Ovary (tissue), 3 donors: ENCODE measurements at regions not wholly inside any gene's neighbourhood (a gene's known extent, or its start where the extent isn't known, plus 50 kb on each side); places are given as distances from the start of the nearest gene placed in this dataset.

ENCODE experiments used
- POLR2A ChIP-seq: fragments of 450-650 bp; IDR thresholded peaks from one replicate; pipeline ENCODE4 v1.6.1; 2017; ENCODE audit warnings: antibody characterized with exemption, mild to moderate bottlenecking, moderate library complexity
- TF ChIP-seq, protein P1 (sequence below), 3 donors: fragments of 450-650 bp in 2 of 3; fragments of 200-600 bp in 1 of 3; IDR thresholded peaks; one replicate each; pipeline versions ENCODE4 v1.5.1 to v1.8.0; 2016 to 2022; ENCODE audit warnings: antibody characterized with exemption in 3 of 3, mild to moderate bottlenecking in 1 of 3
- donor health status: DM: no; HTN: no; CAD: no.

DNA sequence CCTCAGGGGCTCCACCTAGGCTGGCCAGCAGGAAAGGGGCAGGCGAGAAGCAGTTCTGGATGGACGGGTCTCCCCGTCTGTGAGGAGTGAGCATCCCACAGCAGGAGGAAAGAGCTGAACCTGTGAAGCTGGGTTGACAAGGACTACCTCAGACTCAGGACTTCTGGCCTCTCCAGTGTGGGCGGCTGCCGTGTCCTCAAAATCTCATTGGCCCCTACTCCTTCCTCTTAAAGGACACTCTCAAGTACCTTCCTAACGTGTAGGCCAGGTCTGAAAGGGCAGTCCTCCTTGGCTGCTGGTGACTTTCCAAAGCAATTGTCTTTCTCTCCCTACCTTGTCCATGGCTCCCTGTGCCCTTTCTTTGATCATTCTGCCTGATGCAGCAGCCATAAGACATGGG, 107.0 kb upstream of the AKIP1 start:
- TF ChIP-seq, protein P1, sequence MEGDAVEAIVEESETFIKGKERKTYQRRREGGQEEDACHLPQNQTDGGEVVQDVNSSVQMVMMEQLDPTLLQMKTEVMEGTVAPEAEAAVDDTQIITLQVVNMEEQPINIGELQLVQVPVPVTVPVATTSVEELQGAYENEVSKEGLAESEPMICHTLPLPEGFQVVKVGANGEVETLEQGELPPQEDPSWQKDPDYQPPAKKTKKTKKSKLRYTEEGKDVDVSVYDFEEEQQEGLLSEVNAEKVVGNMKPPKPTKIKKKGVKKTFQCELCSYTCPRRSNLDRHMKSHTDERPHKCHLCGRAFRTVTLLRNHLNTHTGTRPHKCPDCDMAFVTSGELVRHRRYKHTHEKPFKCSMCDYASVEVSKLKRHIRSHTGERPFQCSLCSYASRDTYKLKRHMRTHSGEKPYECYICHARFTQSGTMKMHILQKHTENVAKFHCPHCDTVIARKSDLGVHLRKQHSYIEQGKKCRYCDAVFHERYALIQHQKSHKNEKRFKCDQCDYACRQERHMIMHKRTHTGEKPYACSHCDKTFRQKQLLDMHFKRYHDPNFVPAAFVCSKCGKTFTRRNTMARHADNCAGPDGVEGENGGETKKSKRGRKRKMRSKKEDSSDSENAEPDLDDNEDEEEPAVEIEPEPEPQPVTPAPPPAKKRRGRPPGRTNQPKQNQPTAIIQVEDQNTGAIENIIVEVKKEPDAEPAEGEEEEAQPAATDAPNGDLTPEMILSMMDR (IDR thresholded peaks at IDR 0.05): no peak
- no peak for TF ChIP-seq POLR2A
